ENCODE measurements at regions not wholly inside any gene's neighbourhood (a gene's known extent, or its start where the extent isn't known, plus 50 kb on each side); places are given as distances from the start of the nearest gene placed in this dataset.

DNA sequence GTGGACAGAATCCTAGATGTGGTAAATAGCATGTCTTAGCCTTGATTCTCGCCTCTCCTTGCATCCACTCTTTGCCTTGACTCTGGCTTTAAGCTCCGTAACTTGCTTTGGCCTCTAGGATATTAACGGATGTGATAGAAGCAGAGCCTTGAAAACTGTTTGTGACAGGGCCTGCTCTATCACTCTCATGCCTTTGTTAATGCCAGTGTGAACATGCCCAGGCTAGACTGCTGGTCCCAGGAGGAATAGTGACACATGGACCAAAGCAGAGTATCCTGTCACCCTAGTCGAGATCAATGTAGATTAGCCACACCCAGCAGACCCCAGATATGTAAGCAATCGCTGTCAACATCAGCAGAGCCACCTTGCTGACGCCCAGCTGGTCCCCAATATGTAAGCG is 109.9 kb upstream of the C9orf72 start:
- Mint-ChIP-seq H3K9me3 (no peaks in the 10 kb centered on the region), H3K27me3 (ENCODE audit: low read depth) (no peaks in the 10 kb centered on the region; the same call in 1 of the 2 replicates), H3K36me3 (ENCODE audit: insufficient read depth in 1 of 3, low read depth in 3 of 3) (no peaks in the 10 kb centered on the region), H3K4me3 (no peak overlapping the region), H3K27ac (no peak overlapping the region), H3K4me1 (peaks cover 21 to 22% of the 10 kb centered on the region in 2 experiments)
- H4K8ac ChIP-seq (replicated peaks; ENCODE audit: insufficient read length, low read depth, low read length) = no peak overlapping the region
- H2BK5ac ChIP-seq (ENCODE audit: insufficient read length, low read length) = no peak overlapping the region
- H2BK20ac ChIP-seq (ENCODE audit: low read depth, low read length, poor library complexity, severe bottlenecking) = no peak overlapping the region
- no peak overlapping the region for H2AK5ac ChIP-seq (ENCODE audit: insufficient read length, low read length)
- WGBS (ENCODE audit: extremely low coverage, insufficient read length, low lambda C conversion rate) = no CpG with 5 or more reads among the region's 7 CpGs
- no peak overlapping the region for H3K4me2 ChIP-seq (ENCODE audit: insufficient read depth, insufficient read length, low read length)
- no peaks in the 10 kb centered on the region for H3K9me3 ChIP-seq (ENCODE audit: control insufficient read depth, low read depth, low read length)
- H4K91ac ChIP-seq (ENCODE audit: insufficient read length, low read depth, low read length) = no peak overlapping the region
- no peaks in the 10 kb centered on the region for H4K20me1 ChIP-seq (ENCODE audit: control insufficient read depth, insufficient read depth, insufficient read length)
- H3K9ac ChIP-seq (ENCODE audit: extremely low read depth, insufficient read length, low read length) = no peak overlapping the region
- H3K79me2 ChIP-seq (ENCODE audit: insufficient read depth, low read length) = no peaks in the 10 kb centered on the region
- H3K23ac ChIP-seq (ENCODE audit: insufficient read length, low read depth, low read length) = no peak overlapping the region
- H3K79me1 ChIP-seq (ENCODE audit: insufficient read depth, low read depth, low read length, poor library complexity, severe bottlenecking) = no peaks in the 10 kb centered on the region
- no peak for DNase-seq
- H3K23me2 ChIP-seq (ENCODE audit: insufficient read length, low read depth, low read length, poor library complexity, severe bottlenecking) = no peaks in the 10 kb centered on the region
- H2BK15ac ChIP-seq (ENCODE audit: low read depth, low read length) = no peak overlapping the region
- H3K27me3 ChIP-seq (ENCODE audit: insufficient read depth, low read length) = no peaks in the 10 kb centered on the region
- H3K27ac ChIP-seq (ENCODE audit: insufficient read length, low read depth, low read length) = no peak overlapping the region
- no peak overlapping the region for H2AFZ ChIP-seq (ENCODE audit: low read length)
- H3K56ac ChIP-seq (ENCODE audit: insufficient read length, low read depth, low read length) = no peak overlapping the region
- H4K5ac ChIP-seq (ENCODE audit: insufficient read length, low read depth, low read length) = no peak overlapping the region
- no peak overlapping the region for H3T11ph ChIP-seq (ENCODE audit: low read length)
- no peak overlapping the region for H3K18ac ChIP-seq (ENCODE audit: insufficient read length, low read depth, low read length)
- TF ChIP-seq, protein P1, sequence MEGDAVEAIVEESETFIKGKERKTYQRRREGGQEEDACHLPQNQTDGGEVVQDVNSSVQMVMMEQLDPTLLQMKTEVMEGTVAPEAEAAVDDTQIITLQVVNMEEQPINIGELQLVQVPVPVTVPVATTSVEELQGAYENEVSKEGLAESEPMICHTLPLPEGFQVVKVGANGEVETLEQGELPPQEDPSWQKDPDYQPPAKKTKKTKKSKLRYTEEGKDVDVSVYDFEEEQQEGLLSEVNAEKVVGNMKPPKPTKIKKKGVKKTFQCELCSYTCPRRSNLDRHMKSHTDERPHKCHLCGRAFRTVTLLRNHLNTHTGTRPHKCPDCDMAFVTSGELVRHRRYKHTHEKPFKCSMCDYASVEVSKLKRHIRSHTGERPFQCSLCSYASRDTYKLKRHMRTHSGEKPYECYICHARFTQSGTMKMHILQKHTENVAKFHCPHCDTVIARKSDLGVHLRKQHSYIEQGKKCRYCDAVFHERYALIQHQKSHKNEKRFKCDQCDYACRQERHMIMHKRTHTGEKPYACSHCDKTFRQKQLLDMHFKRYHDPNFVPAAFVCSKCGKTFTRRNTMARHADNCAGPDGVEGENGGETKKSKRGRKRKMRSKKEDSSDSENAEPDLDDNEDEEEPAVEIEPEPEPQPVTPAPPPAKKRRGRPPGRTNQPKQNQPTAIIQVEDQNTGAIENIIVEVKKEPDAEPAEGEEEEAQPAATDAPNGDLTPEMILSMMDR (conservative IDR thresholded peaks at IDR 0.05) = no peak
- H3K14ac ChIP-seq (ENCODE audit: insufficient read depth, low read length) = no peak overlapping the region
- no peak overlapping the region for H2BK120ac ChIP-seq (ENCODE audit: low read depth, low read length, poor library complexity, severe bottlenecking)
- no peak overlapping the region for H3K4ac ChIP-seq (ENCODE audit: low read depth, low read length)
- no peaks in the 10 kb centered on the region for H3K4me1 ChIP-seq (ENCODE audit: insufficient read depth, low read length)
- H2BK12ac ChIP-seq (ENCODE audit: insufficient read length, low read depth, low read length) = no peak overlapping the region

Data from H9 (cell line).